Activated CD4-positive, alpha-beta T cell treated with anti-CD3 and anti-CD28 coated beads, Interleukin-2, Interleukin-6, amounts not matched to agents 100 ng/mL and 50 ng/mL, durations not matched to agents 16 hours and 8 hours (primary cell): ENCODE measurements at regions not wholly inside any gene's neighbourhood (a gene's known extent, or its start where the extent isn't known, plus 50 kb on each side); places are given as distances from the start of the nearest gene placed in this dataset.
"Not testable (repeated sequence)": the region's sequence is repeated elsewhere in the genome, so short reads cannot be mapped to it uniquely, and the experiment has no call there.

Experiments
- DNase-seq: peaks from one replicate; pipeline ENCODE4 v3.0.0-alpha.2; 2020

DNA sequence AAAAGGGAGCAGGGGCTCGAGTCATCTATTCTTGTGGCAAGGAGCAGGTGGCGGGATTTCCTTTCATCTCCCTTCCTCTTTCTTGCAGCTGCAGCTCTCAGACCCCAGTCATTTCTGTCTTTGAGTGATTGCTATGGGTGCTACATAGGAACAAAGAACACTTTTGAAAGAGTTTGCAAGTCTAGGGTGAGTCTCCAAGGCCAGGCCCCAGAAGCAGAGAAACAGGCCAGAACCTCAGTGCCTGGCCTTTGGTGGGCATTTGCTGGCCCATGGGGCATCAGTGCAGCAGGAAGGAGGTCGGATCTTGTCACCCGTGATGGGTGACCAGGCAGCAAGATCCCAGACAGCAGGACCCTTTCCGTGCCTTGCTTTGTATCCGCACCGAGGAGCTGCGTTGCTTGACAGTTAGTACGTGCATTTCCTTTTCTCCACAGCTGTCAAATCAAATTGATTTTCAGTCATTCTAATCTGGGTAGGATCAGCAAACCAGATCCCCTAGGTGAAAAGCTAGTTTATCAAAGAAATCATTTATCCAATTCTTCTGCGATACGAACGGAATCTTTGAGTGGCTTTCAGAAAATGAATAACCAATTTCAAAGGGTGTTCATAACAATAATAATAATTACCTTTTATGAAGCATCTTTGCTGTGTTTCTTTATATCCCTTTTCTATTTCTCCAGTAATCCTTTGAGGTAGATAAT is 244.6 kb upstream of the MAF start:
- peak; percentile 60 for DNase-seq

GRCh38 chr16:79844603-79845002 is 244.1 kb upstream of the MAF start:
- no peak for DNase-seq

DNA sequence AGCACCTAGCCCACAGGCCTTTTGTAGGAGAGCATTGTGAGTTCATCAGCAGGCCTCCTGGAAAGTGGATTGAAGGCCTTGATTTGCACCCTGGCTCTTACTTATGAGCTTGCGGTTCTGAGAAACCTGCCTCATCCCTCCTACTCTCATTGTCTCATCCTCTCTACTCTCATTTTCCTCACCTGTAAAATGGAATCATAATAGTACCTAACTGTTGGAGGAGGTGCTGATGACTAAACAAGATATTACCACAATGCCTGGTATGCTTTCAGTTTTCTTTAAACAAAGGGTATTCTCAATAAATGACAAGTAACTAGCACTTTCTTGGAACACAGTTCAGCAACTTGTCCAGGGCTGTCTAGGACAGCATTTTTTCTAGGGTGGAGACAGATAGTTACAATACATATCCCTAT is 243.1 kb upstream of the MAF start:
- peak; percentile 62 for DNase-seq

DNA sequence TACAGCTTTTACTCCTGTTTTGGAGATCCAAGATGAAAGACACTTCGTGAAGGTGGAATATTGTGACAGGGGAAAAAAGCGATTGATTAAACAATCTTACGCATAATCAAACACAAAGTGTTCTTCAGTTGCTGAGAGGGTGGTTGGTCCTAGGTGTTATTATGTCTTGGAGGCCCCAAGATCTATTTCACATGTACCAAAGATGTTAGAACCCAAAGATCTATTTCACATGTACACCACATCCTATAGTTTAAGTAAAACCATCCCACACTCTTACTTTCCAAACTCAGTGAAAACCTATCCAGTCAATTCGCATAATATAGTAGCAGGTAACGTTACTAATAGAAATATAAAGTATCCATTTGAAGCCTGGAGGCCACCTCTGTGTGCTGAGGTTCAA is 242.6 kb upstream of the MAF start:
- no peak for DNase-seq

GRCh38 chr16:79842197-79842596 is 241.7 kb upstream of the MAF start:
- no peak for DNase-seq

DNA sequence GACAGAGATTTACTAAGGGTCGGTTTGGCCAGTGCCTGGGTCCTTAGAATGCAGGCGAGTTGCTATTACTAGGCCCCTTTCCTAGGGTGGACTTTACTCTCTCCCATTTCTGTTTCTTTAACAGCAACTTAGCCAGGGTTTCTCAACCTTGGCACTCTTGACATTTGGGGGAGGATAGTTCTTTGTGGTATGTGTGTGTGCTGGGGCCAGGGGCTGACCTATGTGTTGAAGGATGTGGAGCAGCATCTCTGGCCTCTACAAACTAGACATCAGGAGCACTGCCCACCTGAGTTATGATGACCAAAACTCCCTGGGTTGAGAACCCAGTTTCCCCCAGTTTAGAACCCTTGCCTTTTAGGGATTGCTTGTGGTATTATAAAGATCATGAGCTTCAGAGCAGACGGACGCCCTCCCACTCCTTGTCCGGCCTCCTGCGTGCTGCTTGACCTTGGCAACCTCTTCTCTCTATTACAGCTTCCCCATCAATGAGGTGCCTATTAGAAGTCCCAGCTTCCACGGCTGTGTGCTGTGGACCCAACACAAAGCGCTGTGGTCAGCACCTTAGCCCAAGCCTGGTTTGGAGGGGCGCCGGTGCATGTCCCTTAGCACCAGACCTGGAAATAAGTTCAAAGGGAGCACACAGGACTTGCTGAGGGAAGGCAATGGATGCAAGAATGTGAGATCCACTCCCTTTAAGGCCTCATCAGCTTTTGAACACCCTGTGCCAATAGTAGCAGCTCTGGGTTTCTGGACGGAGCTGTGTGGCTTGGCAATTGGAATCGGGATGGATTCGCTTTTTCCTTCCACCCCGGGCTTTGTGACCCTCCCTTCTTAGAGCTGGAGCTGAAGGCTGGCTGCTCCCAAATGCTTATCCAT is 239.2 kb upstream of the MAF start:
- DNase-seq, result no peak

GRCh38 chr16:79838496-79839259 is 238.1 kb upstream of the MAF start:
- DNase-seq, result no peak

- DNase-seq, result no peak
Measured at GRCh38 chr16:79836144-79836543, 235.6 kb upstream of the MAF start.

GRCh38 chr16:79835194-79835593 is 234.7 kb upstream of the MAF start:
- no peak for DNase-seq

- no peak for DNase-seq
Measured at GRCh38 chr16:79834720-79835119, 234.2 kb upstream of the MAF start.

DNA sequence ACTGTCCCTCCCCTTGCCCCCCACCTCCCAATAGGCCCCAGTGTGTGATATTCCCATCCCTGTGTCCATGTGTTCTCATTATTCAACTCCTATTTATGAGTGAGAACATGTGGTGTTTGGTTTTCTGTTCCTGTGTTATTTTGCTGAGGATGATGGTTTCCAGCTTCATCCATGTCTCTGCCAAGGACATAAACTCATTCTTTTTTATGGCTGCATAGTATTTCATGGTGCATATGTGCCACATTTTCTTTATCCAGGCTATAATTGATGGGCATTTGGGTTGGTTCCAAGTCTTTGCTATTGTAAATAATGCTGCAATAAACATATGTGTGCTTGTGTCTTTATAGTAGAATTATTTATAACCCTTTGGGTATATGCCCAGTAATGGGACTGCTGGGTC is 233.5 kb upstream of the MAF start:
- DNase-seq, result not testable (repeated sequence)

GRCh38 chr16:79833559-79833958 is 233.0 kb upstream of the MAF start:
- DNase-seq, result no peak

GRCh38 chr16:79826732-79827475 is 226.4 kb upstream of the MAF start:
- DNase-seq, result no peak

GRCh38 chr16:79825002-79825401 is 224.5 kb upstream of the MAF start:
- no peak for DNase-seq

DNA sequence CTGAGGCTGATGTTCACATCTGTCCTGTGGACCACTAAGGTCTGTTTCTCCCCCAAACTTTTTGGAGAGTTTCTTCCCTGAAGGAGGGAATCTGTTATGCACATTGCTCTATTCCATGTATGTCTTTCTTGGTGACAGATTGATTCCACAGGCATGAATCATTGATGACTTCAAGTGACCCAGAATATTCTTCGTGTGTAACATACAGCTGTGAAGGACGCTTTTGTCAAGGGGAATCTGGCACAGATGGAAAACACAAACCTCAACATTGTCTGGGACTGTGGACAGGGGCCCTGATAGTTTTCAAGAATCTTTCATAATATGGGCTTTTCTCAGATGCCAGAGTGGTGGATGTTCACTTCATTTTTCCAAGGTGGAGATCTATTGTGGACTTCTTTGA is 223.1 kb upstream of the MAF start:
- no peak for DNase-seq

DNA sequence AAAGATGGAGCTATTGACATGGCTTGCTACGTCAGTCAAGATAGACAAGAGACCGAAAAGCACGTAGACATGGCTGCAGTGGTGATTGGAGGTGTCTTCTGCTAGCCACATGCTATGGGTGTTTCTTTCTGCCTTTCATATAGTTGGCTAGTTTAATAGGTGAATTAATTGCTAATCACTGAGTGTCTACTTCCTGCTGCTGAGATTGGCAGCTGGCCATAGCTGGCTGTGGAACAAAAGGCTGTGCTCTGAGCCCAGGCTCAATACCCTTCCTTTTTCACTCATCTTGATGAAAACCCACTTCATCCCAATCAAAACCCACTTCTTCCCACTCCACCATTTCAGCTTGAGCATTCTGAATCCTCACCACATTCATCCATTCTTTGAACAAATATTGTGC is 221.4 kb upstream of the MAF start:
- no peak for DNase-seq

- DNase-seq, result no peak
Measured at GRCh38 chr16:79816081-79816497, 215.6 kb upstream of the MAF start.

DNA sequence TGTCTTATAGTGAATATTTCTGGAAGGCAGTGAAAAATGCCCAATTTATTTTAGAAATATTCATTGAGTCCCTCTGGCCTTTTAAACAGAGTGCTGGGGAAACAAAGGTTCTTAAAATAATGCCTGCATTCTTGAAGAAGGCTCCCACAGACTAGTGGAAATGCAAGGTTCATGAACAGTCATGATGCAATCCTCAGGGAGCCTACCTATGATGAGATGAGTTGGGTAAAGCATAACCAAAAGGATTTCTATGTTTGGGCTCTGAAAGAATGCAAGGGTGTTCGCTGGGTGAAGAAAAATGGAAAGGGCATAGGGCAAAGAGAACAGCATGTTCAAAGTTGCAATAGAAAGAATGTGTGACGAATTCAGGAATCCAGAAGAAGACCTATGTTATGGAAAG is 214.5 kb upstream of the MAF start:
- DNase-seq, result no peak

GRCh38 chr16:79814124-79814523 is 213.6 kb upstream of the MAF start:
- DNase-seq, result no peak

- no peak for DNase-seq
Measured at GRCh38 chr16:79811541-79811940, 211.0 kb upstream of the MAF start.

- DNase-seq, result no peak
Measured at GRCh38 chr16:79810449-79811189, 210.1 kb upstream of the MAF start.

DNA sequence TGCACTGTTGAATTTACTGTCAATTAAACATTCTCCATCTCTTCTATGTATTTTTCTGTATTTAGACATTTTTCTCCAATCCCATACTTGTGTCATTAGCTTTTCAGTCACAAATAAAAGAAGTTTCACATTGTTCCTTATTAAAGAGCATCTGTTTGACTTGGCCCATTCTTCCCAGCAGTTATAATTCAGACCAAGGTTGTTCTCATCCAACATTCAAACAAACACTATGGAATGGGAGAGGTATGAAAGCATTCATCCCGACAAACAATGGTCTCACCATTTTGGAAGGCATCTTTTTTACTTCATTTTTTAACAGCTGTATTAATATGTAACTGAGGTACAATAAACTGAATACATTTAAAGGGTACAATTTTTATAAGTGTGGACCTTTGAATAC is 208.8 kb upstream of the MAF start:
- no peak for DNase-seq
